ENCODE measurements at regions not wholly inside any gene's neighbourhood (a gene's known extent, or its start where the extent isn't known, plus 50 kb on each side); places are given as distances from the start of the nearest gene placed in this dataset.

- Histone ChIP-seq H3K27me3 (ENCODE audit: control insufficient read depth in 1 of 2, insufficient read depth in 2 of 2, low read length in 2 of 2) (no peaks in the 10 kb centered on the region), H3K4me3 (ENCODE audit: low read depth in 1 of 2, low read length in 2 of 2) (no peak overlapping the region), H3K4me1 (ENCODE audit: control insufficient read depth in 2 of 2, insufficient read depth in 2 of 2, low read length in 1 of 2) (no peaks in the 10 kb centered on the region), H3K9me3 (ENCODE audit: control insufficient read depth in 2 of 2, insufficient read depth in 1 of 2, low read depth in 1 of 2, low read length in 1 of 2) (no peaks in the 10 kb centered on the region), H3K27ac (ENCODE audit: low read depth in 2 of 2, low read length in 1 of 2) (no peak overlapping the region), H3K36me3 (ENCODE audit: control insufficient read depth in 2 of 2, insufficient read depth in 2 of 2, low read length in 1 of 2) (no peaks in the 10 kb centered on the region)
Observed at GRCh38 chr10:64374346-64374745, 853.1 kb downstream of the REEP3 start.

GRCh38 chr10:64376167-64376566 lies 855.0 kb downstream of the REEP3 start:
- no peaks in the 10 kb centered on the region for H3K4me1 ChIP-seq (ENCODE audit: control insufficient read depth in 2 of 2, insufficient read depth in 2 of 2, low read length in 1 of 2)
- 45 to 48% methylated on average over 4 of the region's 4 CpGs for WGBS, 2 donors
- H3K27me3 ChIP-seq (ENCODE audit: control insufficient read depth in 1 of 2, insufficient read depth in 2 of 2, low read length in 2 of 2), result no peaks in the 10 kb centered on the region
- H3K27ac ChIP-seq (ENCODE audit: low read depth in 2 of 2, low read length in 1 of 2), result no peak overlapping the region
- H3K36me3 ChIP-seq (ENCODE audit: control insufficient read depth in 2 of 2, insufficient read depth in 2 of 2, low read length in 1 of 2), result no peaks in the 10 kb centered on the region
- no peak overlapping the region for H3K4me3 ChIP-seq (ENCODE audit: low read depth in 1 of 2, low read length in 2 of 2)
- peaks cover 0 to 4% of the 10 kb centered on the region in 2 donors for H3K9me3 ChIP-seq (ENCODE audit: control insufficient read depth in 2 of 2, insufficient read depth in 1 of 2, low read depth in 1 of 2, low read length in 1 of 2)

- H3K27ac ChIP-seq (ENCODE audit: low read depth in 2 of 2, low read length in 1 of 2), result no peak overlapping the region
- H3K9me3 ChIP-seq (ENCODE audit: control insufficient read depth in 2 of 2, insufficient read depth in 1 of 2, low read depth in 1 of 2, low read length in 1 of 2), result peaks cover 4 to 5% of the 10 kb centered on the region in 2 donors
- no peaks in the 10 kb centered on the region for H3K4me1 ChIP-seq (ENCODE audit: control insufficient read depth in 2 of 2, insufficient read depth in 2 of 2, low read length in 1 of 2)
- H3K27me3 ChIP-seq (ENCODE audit: control insufficient read depth in 1 of 2, insufficient read depth in 2 of 2, low read length in 2 of 2), result no peaks in the 10 kb centered on the region
- no peaks in the 10 kb centered on the region for H3K36me3 ChIP-seq (ENCODE audit: control insufficient read depth in 2 of 2, insufficient read depth in 2 of 2, low read length in 1 of 2)
- H3K4me3 ChIP-seq (ENCODE audit: low read depth in 1 of 2, low read length in 2 of 2), result no peak overlapping the region
Observed at GRCh38 chr10:64379898-64380297, 858.7 kb downstream of the REEP3 start.

GRCh38 chr10:64385355-64385754 lies 864.2 kb downstream of the REEP3 start:
- Histone ChIP-seq H3K36me3 (ENCODE audit: control insufficient read depth in 2 of 2, insufficient read depth in 2 of 2, low read length in 1 of 2) (no peaks in the 10 kb centered on the region), H3K27me3 (ENCODE audit: control insufficient read depth in 1 of 2, insufficient read depth in 2 of 2, low read length in 2 of 2) (no peaks in the 10 kb centered on the region), H3K9me3 (ENCODE audit: control insufficient read depth in 2 of 2, insufficient read depth in 1 of 2, low read depth in 1 of 2, low read length in 1 of 2) (peaks cover 4 to 10% of the 10 kb centered on the region in 2 donors), H3K4me3 (ENCODE audit: low read depth in 1 of 2, low read length in 2 of 2) (no peak overlapping the region), H3K4me1 (ENCODE audit: control insufficient read depth in 2 of 2, insufficient read depth in 2 of 2, low read length in 1 of 2) (no peaks in the 10 kb centered on the region), H3K27ac (ENCODE audit: low read depth in 2 of 2, low read length in 1 of 2) (no peak overlapping the region)

GRCh38 chr10:64394744-64395143 lies 873.5 kb downstream of the REEP3 start:
- 75 to 79% methylated on average over 1 of the region's 1 CpG for WGBS, 2 donors

GRCh38 chr10:64396105-64396708 lies 875.0 kb downstream of the REEP3 start:
- Histone ChIP-seq H3K4me1 (ENCODE audit: control insufficient read depth in 2 of 2, insufficient read depth in 2 of 2, low read length in 1 of 2) (no peaks in the 10 kb centered on the region), H3K9me3 (ENCODE audit: control insufficient read depth in 2 of 2, insufficient read depth in 1 of 2, low read depth in 1 of 2, low read length in 1 of 2) (no peaks in the 10 kb centered on the region), H3K27ac (ENCODE audit: low read depth in 2 of 2, low read length in 1 of 2) (no peak overlapping the region), H3K36me3 (ENCODE audit: control insufficient read depth in 2 of 2, insufficient read depth in 2 of 2, low read length in 1 of 2) (no peaks in the 10 kb centered on the region), H3K27me3 (ENCODE audit: control insufficient read depth in 1 of 2, insufficient read depth in 2 of 2, low read length in 2 of 2) (no peaks in the 10 kb centered on the region), H3K4me3 (ENCODE audit: low read depth in 1 of 2, low read length in 2 of 2) (no peak overlapping the region)
- WGBS, 2 donors, result 80 to 82% methylated on average over 1 of the region's 1 CpG

More at GRCh38 chr10:64394744-64395143, 873.5 kb downstream of the REEP3 start:
- no peaks in the 10 kb centered on the region for H3K9me3 ChIP-seq (ENCODE audit: control insufficient read depth in 2 of 2, insufficient read depth in 1 of 2, low read depth in 1 of 2, low read length in 1 of 2)
- no peaks in the 10 kb centered on the region for H3K36me3 ChIP-seq (ENCODE audit: control insufficient read depth in 2 of 2, insufficient read depth in 2 of 2, low read length in 1 of 2)
- no peaks in the 10 kb centered on the region for H3K27me3 ChIP-seq (ENCODE audit: control insufficient read depth in 1 of 2, insufficient read depth in 2 of 2, low read length in 2 of 2)
- H3K27ac ChIP-seq (ENCODE audit: low read depth in 2 of 2, low read length in 1 of 2), result no peak overlapping the region
- no peaks in the 10 kb centered on the region for H3K4me1 ChIP-seq (ENCODE audit: control insufficient read depth in 2 of 2, insufficient read depth in 2 of 2, low read length in 1 of 2)
- no peak overlapping the region for H3K4me3 ChIP-seq (ENCODE audit: low read depth in 1 of 2, low read length in 2 of 2)

GRCh38 chr10:64397125-64397524 lies 875.9 kb downstream of the REEP3 start:
- Histone ChIP-seq H3K4me3 (ENCODE audit: low read depth in 1 of 2, low read length in 2 of 2) (no peak overlapping the region), H3K4me1 (ENCODE audit: control insufficient read depth in 2 of 2, insufficient read depth in 2 of 2, low read length in 1 of 2) (no peaks in the 10 kb centered on the region), H3K27ac (ENCODE audit: low read depth in 2 of 2, low read length in 1 of 2) (no peak overlapping the region), H3K27me3 (ENCODE audit: control insufficient read depth in 1 of 2, insufficient read depth in 2 of 2, low read length in 2 of 2) (no peaks in the 10 kb centered on the region), H3K36me3 (ENCODE audit: control insufficient read depth in 2 of 2, insufficient read depth in 2 of 2, low read length in 1 of 2) (no peaks in the 10 kb centered on the region), H3K9me3 (ENCODE audit: control insufficient read depth in 2 of 2, insufficient read depth in 1 of 2, low read depth in 1 of 2, low read length in 1 of 2) (no peaks in the 10 kb centered on the region)
- WGBS, 2 donors, result 90 to 91% methylated on average over 8 of the region's 8 CpGs

- H3K4me1 ChIP-seq (ENCODE audit: control insufficient read depth in 2 of 2, insufficient read depth in 2 of 2, low read length in 1 of 2), result no peaks in the 10 kb centered on the region
- no peaks in the 10 kb centered on the region for H3K36me3 ChIP-seq (ENCODE audit: control insufficient read depth in 2 of 2, insufficient read depth in 2 of 2, low read length in 1 of 2)
- H3K4me3 ChIP-seq (ENCODE audit: low read depth in 1 of 2, low read length in 2 of 2), result no peak overlapping the region
- 60 to 67% methylated on average over 3 of the region's 3 CpGs for WGBS, 2 donors
- H3K27me3 ChIP-seq (ENCODE audit: control insufficient read depth in 1 of 2, insufficient read depth in 2 of 2, low read length in 2 of 2), result no peaks in the 10 kb centered on the region
- peaks cover 0 to 3% of the 10 kb centered on the region in 2 donors for H3K9me3 ChIP-seq (ENCODE audit: control insufficient read depth in 2 of 2, insufficient read depth in 1 of 2, low read depth in 1 of 2, low read length in 1 of 2)
- no peak overlapping the region for H3K27ac ChIP-seq (ENCODE audit: low read depth in 2 of 2, low read length in 1 of 2)
Observed at GRCh38 chr10:64408391-64409183, 887.4 kb downstream of the REEP3 start.

- H3K27ac ChIP-seq (ENCODE audit: low read depth in 2 of 2, low read length in 1 of 2), result no peak overlapping the region
- WGBS, 2 donors, result 93 to 100% methylated on average over 1 of the region's 1 CpG
- H3K9me3 ChIP-seq (ENCODE audit: control insufficient read depth in 2 of 2, insufficient read depth in 1 of 2, low read depth in 1 of 2, low read length in 1 of 2), result peaks cover 0 to 3% of the 10 kb centered on the region in 2 donors
- no peaks in the 10 kb centered on the region for H3K36me3 ChIP-seq (ENCODE audit: control insufficient read depth in 2 of 2, insufficient read depth in 2 of 2, low read length in 1 of 2)
- H3K4me3 ChIP-seq (ENCODE audit: low read depth in 1 of 2, low read length in 2 of 2), result no peak overlapping the region
- H3K4me1 ChIP-seq (ENCODE audit: control insufficient read depth in 2 of 2, insufficient read depth in 2 of 2, low read length in 1 of 2), result no peaks in the 10 kb centered on the region
- no peaks in the 10 kb centered on the region for H3K27me3 ChIP-seq (ENCODE audit: control insufficient read depth in 1 of 2, insufficient read depth in 2 of 2, low read length in 2 of 2)
Observed at GRCh38 chr10:64409349-64409748, 888.1 kb downstream of the REEP3 start.

- 71 to 93% methylated on average over 1 of the region's 1 CpG for WGBS, 2 donors
- no peak overlapping the region for H3K27ac ChIP-seq (ENCODE audit: low read depth in 2 of 2, low read length in 1 of 2)
- no peaks in the 10 kb centered on the region for H3K9me3 ChIP-seq (ENCODE audit: control insufficient read depth in 2 of 2, insufficient read depth in 1 of 2, low read depth in 1 of 2, low read length in 1 of 2)
- no peaks in the 10 kb centered on the region for H3K27me3 ChIP-seq (ENCODE audit: control insufficient read depth in 1 of 2, insufficient read depth in 2 of 2, low read length in 2 of 2)
- H3K4me1 ChIP-seq (ENCODE audit: control insufficient read depth in 2 of 2, insufficient read depth in 2 of 2, low read length in 1 of 2), result no peaks in the 10 kb centered on the region
- H3K36me3 ChIP-seq (ENCODE audit: control insufficient read depth in 2 of 2, insufficient read depth in 2 of 2, low read length in 1 of 2), result no peaks in the 10 kb centered on the region
- H3K4me3 ChIP-seq (ENCODE audit: low read depth in 1 of 2, low read length in 2 of 2), result no peak overlapping the region
Observed at GRCh38 chr10:64416011-64416410, 894.8 kb downstream of the REEP3 start.

All from esophagus (tissue), 2 donors.